ENCODE measurements at regions not wholly inside any gene's neighbourhood (a gene's known extent, or its start where the extent isn't known, plus 50 kb on each side); places are given as distances from the start of the nearest gene placed in this dataset.
"Not testable (repeated sequence)": the region's sequence is repeated elsewhere in the genome, so short reads cannot be mapped to it uniquely, and the experiment has no call there.

- DNase-seq (ENCODE audit: low read depth): no peak
- no peak overlapping the region for H3K4me3 ChIP-seq (ENCODE audit: low read depth, low read length)
Measured at GRCh38 chr1:168490306-168490705, 53.5 kb downstream of the XCL2 start.

DNA sequence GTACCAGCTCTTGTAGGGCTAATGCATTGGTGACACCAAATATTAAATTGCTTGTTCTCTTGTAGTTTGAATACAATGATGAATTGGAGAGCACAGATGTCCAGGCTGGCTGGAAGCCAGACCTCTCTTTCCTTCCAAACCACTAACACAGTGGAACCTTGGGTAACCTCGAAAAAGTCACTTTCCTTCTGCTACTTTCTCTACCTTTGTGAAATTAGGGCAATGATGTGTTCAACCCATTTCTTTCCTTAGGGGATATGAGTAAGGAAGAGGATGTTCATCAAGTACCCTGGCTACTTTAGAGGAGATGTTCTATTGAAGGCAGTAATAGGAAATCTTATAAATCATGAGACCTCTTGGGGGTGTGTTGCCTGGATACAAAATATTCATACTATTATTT lies 55.7 kb downstream of the XCL2 start:
- peak; percentile 60 for DNase-seq (ENCODE audit: low read depth)
- no peak overlapping the region for H3K4me3 ChIP-seq (ENCODE audit: low read depth, low read length)

DNA sequence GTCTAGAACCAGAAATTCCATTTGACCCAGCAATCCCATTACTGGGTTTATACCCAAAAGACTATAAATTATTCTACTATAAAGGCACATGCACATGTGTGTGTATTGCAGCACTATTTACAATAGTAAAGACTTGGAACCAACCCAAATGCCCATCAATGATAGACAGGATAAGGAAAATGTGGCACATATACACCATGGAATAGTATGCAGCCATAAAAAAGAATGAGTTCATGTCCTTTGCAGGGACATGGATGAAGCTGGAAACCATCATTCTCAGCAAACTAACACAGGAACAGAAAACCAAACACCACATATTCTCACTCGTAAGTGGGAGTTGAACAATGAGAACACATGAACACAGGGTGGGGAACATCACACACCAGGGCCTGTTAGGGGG lies 57.0 kb downstream of the XCL2 start:
- not testable (repeated sequence) for DNase-seq (ENCODE audit: low read depth)

DNA sequence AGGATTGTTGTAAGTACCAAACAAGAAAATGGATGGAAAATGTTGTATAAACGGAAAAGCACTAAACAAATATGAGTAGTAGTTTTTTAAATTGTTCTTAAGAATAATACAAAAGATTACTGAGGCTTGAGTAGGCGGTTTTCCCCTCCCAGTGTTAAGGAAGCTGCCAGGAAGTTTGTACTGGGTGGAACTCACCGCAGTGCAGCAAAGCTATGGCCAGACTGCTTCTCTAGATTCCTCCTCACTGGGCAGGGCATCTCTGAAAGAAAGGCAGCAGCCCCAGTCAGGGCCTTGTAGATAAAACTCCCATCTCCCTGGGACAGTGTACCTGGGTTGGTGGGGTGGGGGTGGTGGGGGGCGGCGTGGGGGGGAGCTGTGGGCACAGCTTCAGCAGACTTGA lies 58.7 kb downstream of the XCL2 start:
- no peak for DNase-seq (ENCODE audit: low read depth)
- no peak overlapping the region for H3K4me3 ChIP-seq (ENCODE audit: low read depth, low read length)

More for the DNA sequence above, 57.0 kb downstream of the XCL2 start:
- H3K4me3 ChIP-seq (ENCODE audit: low read depth, low read length): not testable (repeated sequence)

DNA sequence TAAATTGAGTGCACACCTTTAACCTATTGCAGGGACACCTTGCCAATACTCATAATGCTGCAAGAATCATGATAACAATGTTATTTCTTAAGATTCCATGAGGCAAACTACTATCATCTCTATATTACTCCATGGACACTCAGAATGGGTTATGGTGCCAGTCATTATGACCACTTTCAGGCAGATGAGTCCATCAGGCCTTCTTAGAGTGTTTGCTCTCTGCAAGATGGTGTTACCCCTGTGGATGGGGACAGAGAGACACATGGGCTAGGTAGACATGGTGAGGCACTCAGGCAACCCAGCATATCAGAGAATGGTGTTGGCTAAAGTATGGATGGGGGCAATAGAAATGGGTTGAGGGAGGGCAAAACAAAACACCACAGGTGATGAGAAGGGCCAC lies 59.7 kb downstream of the XCL2 start:
- no peak for DNase-seq (ENCODE audit: low read depth)

DNA sequence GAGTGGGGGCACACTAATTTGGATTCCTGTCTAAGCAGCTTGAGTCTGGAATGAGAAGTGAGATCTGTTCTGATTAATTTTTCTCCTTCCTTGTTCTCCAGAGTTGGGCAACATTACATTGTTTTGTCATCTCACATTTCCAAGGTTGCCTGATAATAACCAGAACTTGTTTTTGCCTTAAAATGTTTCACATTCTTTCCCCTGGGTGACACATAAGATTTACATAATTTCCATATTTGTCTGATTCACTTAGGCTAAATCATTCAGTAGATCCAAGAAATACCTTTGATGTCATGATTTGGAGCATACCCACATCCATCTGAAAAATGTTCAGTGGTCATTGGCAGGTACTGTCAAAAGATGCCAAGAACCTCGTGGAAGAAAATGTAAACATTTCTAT lies 60.3 kb downstream of the XCL2 start:
- DNase-seq (ENCODE audit: low read depth): no peak
- no peak overlapping the region for H3K4me3 ChIP-seq (ENCODE audit: low read depth, low read length)

More for the DNA sequence above, 59.7 kb downstream of the XCL2 start:
- no peak overlapping the region for H3K4me3 ChIP-seq (ENCODE audit: low read depth, low read length)

DNA sequence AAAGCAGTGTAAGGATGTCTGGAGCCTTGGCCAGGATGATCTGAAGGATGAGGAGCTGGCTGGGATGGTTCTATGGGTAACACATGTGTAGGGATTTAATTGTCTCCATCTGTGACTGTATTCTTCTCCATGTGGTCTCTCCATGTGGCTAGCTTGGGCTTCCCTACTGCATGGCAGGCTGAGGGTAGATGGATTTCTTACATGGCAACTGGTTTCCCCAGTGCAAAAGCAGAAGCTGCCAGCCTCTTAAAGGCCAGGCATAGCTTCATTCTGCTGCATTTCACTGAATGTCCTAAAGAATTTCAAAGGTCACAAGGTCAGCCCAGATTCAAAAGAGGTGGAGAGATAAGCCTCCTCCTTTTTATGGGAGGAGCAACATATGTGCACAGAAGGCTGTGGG lies 61.7 kb downstream of the XCL2 start:
- no peak overlapping the region for H3K4me3 ChIP-seq (ENCODE audit: low read depth, low read length)
- no peak for DNase-seq (ENCODE audit: low read depth)

GRCh38 chr1:168481586-168481985 lies 62.2 kb downstream of the XCL2 start:
- no peak for DNase-seq (ENCODE audit: low read depth)
- no peak overlapping the region for H3K4me3 ChIP-seq (ENCODE audit: low read depth, low read length)

GRCh38 chr1:168480997-168481396 lies 62.8 kb downstream of the XCL2 start:
- DNase-seq (ENCODE audit: low read depth): no peak

GRCh38 chr1:168477792-168478191 lies 66.0 kb downstream of the XCL2 start:
- no peak for DNase-seq (ENCODE audit: low read depth)
- no peak overlapping the region for H3K4me3 ChIP-seq (ENCODE audit: low read depth, low read length)

More at GRCh38 chr1:168480997-168481396, 62.8 kb downstream of the XCL2 start:
- no peak overlapping the region for H3K4me3 ChIP-seq (ENCODE audit: low read depth, low read length)

- H3K4me3 ChIP-seq (ENCODE audit: low read depth, low read length): no peak overlapping the region
- DNase-seq (ENCODE audit: low read depth): no peak
Measured at GRCh38 chr1:168476588-168477385, 67.0 kb downstream of the XCL2 start.

GRCh38 chr1:168474322-168474721 lies 69.5 kb downstream of the XCL2 start:
- no peak for DNase-seq (ENCODE audit: low read depth)
- no peak overlapping the region for H3K4me3 ChIP-seq (ENCODE audit: low read depth, low read length)

DNA sequence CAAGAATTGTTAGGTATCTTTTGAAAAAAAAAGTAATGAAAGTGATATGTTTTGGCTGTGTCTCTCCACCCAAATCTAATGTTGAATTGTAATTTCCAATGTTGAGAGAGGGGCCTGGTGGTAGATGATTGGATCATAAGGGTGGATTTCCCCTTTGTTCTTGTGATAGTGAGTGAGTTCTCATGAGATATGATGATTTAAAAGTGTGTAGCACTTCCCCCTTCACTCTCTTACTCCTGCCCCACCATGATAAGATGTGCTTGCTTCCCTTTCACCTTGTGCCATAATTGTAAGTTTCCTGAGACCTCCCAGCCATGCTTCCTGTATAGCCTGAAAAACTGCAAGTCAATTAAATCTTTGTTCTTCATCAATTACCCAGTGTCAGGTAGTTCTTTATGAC lies 70.7 kb downstream of the XCL2 start:
- no peak overlapping the region for H3K4me3 ChIP-seq (ENCODE audit: low read depth, low read length)
- no peak for DNase-seq (ENCODE audit: low read depth)

DNA sequence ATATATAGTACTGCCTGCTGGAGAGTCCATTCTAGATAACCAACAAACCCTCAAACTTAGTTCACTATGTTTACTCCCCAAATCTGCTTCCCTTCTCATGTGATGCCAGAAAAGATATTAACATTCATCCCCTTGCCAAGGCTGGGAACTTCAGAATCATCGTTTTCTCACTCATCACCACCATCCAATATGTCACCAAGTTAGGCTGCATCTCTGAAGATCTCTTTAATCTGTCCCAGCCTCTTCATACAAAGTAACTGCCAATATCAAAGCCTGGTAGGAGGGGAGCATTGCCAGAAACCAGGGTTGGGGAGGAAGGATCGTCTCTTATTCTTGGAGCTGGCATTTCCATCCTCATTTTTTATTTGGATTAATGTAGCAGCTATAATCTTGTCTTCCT lies 71.6 kb downstream of the XCL2 start:
- no peak for DNase-seq (ENCODE audit: low read depth)
- H3K4me3 ChIP-seq (ENCODE audit: low read depth, low read length): no peak overlapping the region

DNA sequence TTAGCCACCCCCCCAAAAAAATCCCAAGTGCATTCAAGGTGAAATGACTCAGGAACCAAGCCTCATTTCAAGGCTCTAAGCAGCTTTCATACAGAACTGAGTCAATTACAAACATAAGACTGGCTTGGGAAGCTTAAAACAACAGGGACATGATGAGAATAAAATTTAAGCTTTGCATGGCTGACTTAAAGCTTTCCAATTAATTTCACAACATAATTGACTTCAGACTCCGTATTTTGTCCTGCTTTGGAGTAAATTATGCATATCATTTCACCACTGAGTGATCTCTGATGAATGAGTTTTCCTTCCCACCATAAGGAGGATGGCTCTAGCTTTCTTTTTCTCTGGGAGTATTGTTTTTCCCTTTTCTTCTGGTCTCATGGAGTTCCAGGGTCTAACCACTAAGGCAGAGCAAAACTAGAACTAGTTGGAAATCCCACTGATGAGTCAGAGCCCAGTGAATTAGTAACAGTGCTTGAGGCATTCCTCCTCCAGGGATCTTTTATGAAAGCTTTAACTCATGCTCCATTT lies 72.8 kb downstream of the XCL2 start:
- H3K4me3 ChIP-seq (ENCODE audit: low read depth, low read length): no peak overlapping the region
- DNase-seq (ENCODE audit: low read depth): peak; percentile 80

- DNase-seq (ENCODE audit: low read depth): no peak
- H3K4me3 ChIP-seq (ENCODE audit: low read depth, low read length): no peak overlapping the region
Measured at GRCh38 chr1:168469690-168470089, 74.1 kb downstream of the XCL2 start.

DNA sequence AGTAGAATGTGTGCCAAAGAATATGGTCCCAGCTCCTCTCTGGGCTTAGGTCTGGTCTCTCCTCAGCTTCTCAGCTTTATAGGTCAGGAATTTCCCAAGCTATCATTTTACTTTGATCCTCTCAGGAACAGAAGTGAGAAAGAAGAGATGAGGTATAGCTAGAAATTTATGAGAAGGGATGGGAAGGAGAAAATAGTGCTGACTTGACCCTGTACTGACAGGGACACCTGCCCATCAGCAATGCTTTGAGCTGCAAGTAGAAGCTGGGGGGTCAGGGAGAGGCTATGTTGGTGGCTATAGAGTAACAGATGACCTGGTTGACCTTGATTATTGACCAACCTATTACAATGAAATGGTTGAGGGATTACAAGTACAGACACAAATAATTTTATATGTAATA lies 75.0 kb downstream of the XCL2 start:
- H3K4me3 ChIP-seq (ENCODE audit: low read depth, low read length): no peak overlapping the region
- no peak for DNase-seq (ENCODE audit: low read depth)

- no peak for DNase-seq (ENCODE audit: low read depth)
- H3K4me3 ChIP-seq (ENCODE audit: low read depth, low read length): no peak overlapping the region
Measured at GRCh38 chr1:168468042-168468809, 75.6 kb downstream of the XCL2 start.

DNA sequence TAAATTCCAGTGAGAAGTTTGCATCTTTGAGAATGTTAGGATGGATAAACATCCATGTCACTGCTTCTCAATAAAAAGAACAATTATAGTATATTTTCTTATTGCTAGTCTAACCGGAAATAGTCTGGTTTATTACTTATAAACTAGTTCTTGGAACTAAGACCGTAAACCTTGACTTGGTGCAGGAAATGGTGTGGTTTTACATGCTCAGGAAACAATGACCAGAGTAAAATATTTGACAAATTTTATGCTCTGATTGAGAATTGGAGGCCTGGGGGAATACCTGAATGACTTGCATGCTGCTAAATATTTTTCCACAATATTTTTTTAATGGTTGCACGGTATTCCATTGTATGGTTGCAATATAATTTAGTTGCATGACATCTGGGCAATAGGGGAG lies 76.3 kb downstream of the XCL2 start:
- no peak overlapping the region for H3K4me3 ChIP-seq (ENCODE audit: low read depth, low read length)
- no peak for DNase-seq (ENCODE audit: low read depth)

- H3K4me3 ChIP-seq (ENCODE audit: low read depth, low read length): no peak overlapping the region
- DNase-seq (ENCODE audit: low read depth): no peak
Measured at GRCh38 chr1:168466714-168467131, 77.1 kb downstream of the XCL2 start.
